Ovary (tissue), 3 donors: ENCODE measurements at regions not wholly inside any gene's neighbourhood (a gene's known extent, or its start where the extent isn't known, plus 50 kb on each side); places are given as distances from the start of the nearest gene placed in this dataset.
"Not testable (repeated sequence)": the region's sequence is repeated elsewhere in the genome, so short reads cannot be mapped to it uniquely, and the experiment has no call there.

ENCODE experiments used
- CTCF ChIP-seq, 3 donors: fragments of 450-650 bp in 2 of 3; fragments of 200-600 bp in 1 of 3; IDR thresholded peaks; one replicate each; pipeline versions ENCODE4 v1.5.1 to v1.8.0; 2016 to 2022; ENCODE audit warnings: antibody characterized with exemption in 3 of 3, mild to moderate bottlenecking in 1 of 3
- POLR2A ChIP-seq: fragments of 450-650 bp; IDR thresholded peaks from one replicate; pipeline ENCODE4 v1.6.1; 2017; ENCODE audit warnings: antibody characterized with exemption, mild to moderate bottlenecking, moderate library complexity
- donor health status: DM: no; HTN: no; CAD: no.

DNA sequence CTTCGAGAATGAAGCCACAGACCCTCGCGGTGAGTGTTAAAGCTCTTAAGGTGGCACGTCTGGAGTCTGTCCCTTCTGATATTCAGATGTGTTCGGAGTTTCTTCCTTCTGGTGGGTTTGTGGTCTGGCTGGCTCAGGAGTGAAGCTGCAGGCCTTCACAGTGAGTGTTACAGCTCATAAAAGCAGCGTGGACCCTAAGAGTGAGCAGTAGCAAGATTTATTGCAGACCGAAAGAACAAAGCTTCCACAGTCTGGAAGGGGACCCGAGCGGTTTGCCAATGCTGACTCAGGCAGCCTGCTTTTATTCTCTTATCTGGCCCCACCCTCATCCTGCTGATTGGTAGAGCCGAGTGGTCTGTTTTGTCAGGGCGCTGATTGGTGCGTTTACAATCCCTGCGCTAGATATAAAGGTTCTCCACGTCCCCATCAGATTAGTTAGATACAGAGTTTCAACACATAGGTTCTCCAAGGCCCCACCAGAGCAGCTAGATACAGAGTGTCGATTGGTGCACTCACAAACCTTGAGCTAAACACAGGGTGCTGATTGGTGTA, 758.1 kb downstream of the SLC6A15 start:
- not testable (repeated sequence) for TF ChIP-seq POLR2A; CTCF (IDR thresholded peaks at IDR 0.05)
